ENCODE measurements at regions not wholly inside any gene's neighbourhood (a gene's known extent, or its start where the extent isn't known, plus 50 kb on each side); places are given as distances from the start of the nearest gene placed in this dataset.

- Histone ChIP-seq H4K8ac (ENCODE audit: extremely low read depth, insufficient read depth, low read length) (no peak overlapping the region), H3K27me3 (replicated peaks in 1 of 4; ENCODE audit: control insufficient read depth in 3 of 4, extremely low read depth in 1 of 4, insufficient read depth in 3 of 4, low read length in 3 of 4) (no peaks in the 10 kb centered on the region), H3K4ac (replicated peaks; ENCODE audit: insufficient read length, low read depth, low read length) (no peak overlapping the region), H3K9ac (replicated peaks in 1 of 4; ENCODE audit: extremely low read depth in 1 of 4, low read depth in 3 of 4, low read length in 3 of 4) (no peak overlapping the region), H3K9me3 (ENCODE audit: insufficient read depth in 2 of 2, low read depth in 1 of 2, low read length in 1 of 2) (no peaks in the 10 kb centered on the region), H2AK5ac (ENCODE audit: low read depth, low read length) (no peak overlapping the region), H3K14ac (ENCODE audit: insufficient read length) (no peak overlapping the region), H4K20me1 (replicated peaks in 1 of 2; ENCODE audit: control insufficient read depth in 1 of 2, insufficient read depth in 2 of 2, low read length in 2 of 2) (no peaks in the 10 kb centered on the region), H2BK5ac (ENCODE audit: low read depth, low read length) (no peak overlapping the region), H3K79me1 (ENCODE audit: low read depth, low read length) (no peaks in the 10 kb centered on the region), H3K18ac (ENCODE audit: extremely low read depth, low read length) (no peak overlapping the region), H2BK12ac (ENCODE audit: low read depth, low read length) (no peak overlapping the region), H3K4me2 (ENCODE audit: insufficient read depth in 1 of 2, low read depth in 2 of 2, low read length in 2 of 2) (no peak overlapping the region), H3K27ac (ENCODE audit: low read depth, low read length) (no peak overlapping the region), H3K23ac (ENCODE audit: insufficient read length) (no peak overlapping the region), H2BK120ac (replicated peaks; ENCODE audit: low read depth, low read length) (no peak overlapping the region), H4K91ac (replicated peaks; ENCODE audit: insufficient read length, low read length) (no peak overlapping the region), H3K56ac (replicated peaks; ENCODE audit: insufficient read length, low read depth, low read length) (no peak overlapping the region), H4K5ac (ENCODE audit: insufficient read length, low read depth, low read length) (no peak overlapping the region), H3K4me1 (replicated peaks in 1 of 4; ENCODE audit: control insufficient read depth in 3 of 4, insufficient read depth in 4 of 4, low read length in 3 of 4) (peaks cover 0 to 4% (median 2%) of the 10 kb centered on the region in 4 experiments; a peak in 2 of 7 replicates), H2AFZ (ENCODE audit: low read length) (0 out of 2 replicates have a peak overlapping the region, but pooled peaks have one; percentile 59), H3K4me3 (ENCODE audit: extremely low read depth in 1 of 4, insufficient read depth in 2 of 4, low read depth in 3 of 4, low read length in 4 of 4) (no peak overlapping the region), H2BK20ac (ENCODE audit: low read length) (no peak overlapping the region), H3K79me2 (ENCODE audit: control insufficient read depth in 1 of 2, insufficient read depth in 2 of 2, low read length in 2 of 2) (no peaks in the 10 kb centered on the region), H3K36me3 (ENCODE audit: control insufficient read depth in 2 of 4, insufficient read depth in 4 of 4, low read length in 3 of 4) (no peaks in the 10 kb centered on the region), H2BK15ac (ENCODE audit: low read length) (no peak overlapping the region), H3K23me2 (ENCODE audit: low read depth, low read length) (no peaks in the 10 kb centered on the region)
- ChIA-PET POLR2A (ENCODE audit: partially characterized antibody) (no interaction called here), CTCF (ENCODE audit: partially characterized antibody) (interaction anchor here (0.7 kb wide), 1 partner anchor 59 kb away, joined by 3 read pairs; no protein-coding TSS in a partner anchor)
- TF ChIP-seq TAF7 (optimal IDR thresholded peaks at IDR 0.05; ENCODE audit: borderline replicate concordance, low read depth, low read length) (no peak), SIN3A (conservative IDR thresholded peaks at IDR 0.05 in 1 of 2, IDR thresholded peaks at IDR 0.05 in 1 of 2; ENCODE audit: low read depth in 1 of 2, low read length in 2 of 2) (no peak), CREB1 (IDR thresholded peaks at IDR 0.05) (no peak), BCL11A (IDR thresholded peaks at IDR 0.05; ENCODE audit: low read depth in 2 of 2, low read length in 2 of 2) (no peak), SIX5 (IDR thresholded peaks at IDR 0.05; ENCODE audit: low read depth, low read length) (no peak), NANOG (IDR thresholded peaks at IDR 0.05; ENCODE audit: insufficient read depth, low read depth, low read length, poor library complexity, severe bottlenecking) (no peak), BACH1 (IDR thresholded peaks at IDR 0.05; ENCODE audit: low read length) (no peak), TBP (IDR thresholded peaks at IDR 0.05; ENCODE audit: low read depth, low read length) (no peak), SUZ12 (IDR thresholded peaks at IDR 0.05; ENCODE audit: low read length) (no peak), CEBPB (IDR thresholded peaks at IDR 0.05; ENCODE audit: low read depth, low read length) (no peak)
- 86% methylated on average over 12 of the region's 12 CpGs; no CpG with 5 or more reads in 1 of the 2 experiments for WGBS, 2 experiments (ENCODE audit: extremely low coverage in 1 of 2, insufficient coverage in 1 of 2, insufficient read length in 1 of 2, insufficient replicate concordance in 2 of 2, low coverage in 1 of 2, low lambda C conversion rate in 2 of 2, missing lambda C conversion rate in 1 of 2)
- no peak for DNase-seq (ENCODE audit: low read depth in 1 of 2, low spot score in 2 of 2)
- no peak for FAIRE-seq
Observed at GRCh38 chr3:541062-541801, 344.7 kb downstream of the CHL1 start.

Measured in H1 (cell line).